ENCODE measurements at regions not wholly inside any gene's neighbourhood (a gene's known extent, or its start where the extent isn't known, plus 50 kb on each side); places are given as distances from the start of the nearest gene placed in this dataset.

GRCh38 chr20:6920991-6921613 lies 153.6 kb downstream of the BMP2 start:
- intact Hi-C loops (cut with DNase I) = no loop called here
- peak in 1 of 4 donors; percentile 11 for DNase-seq
- no peak overlapping the region for H3K4me3 ChIP-seq
- no peaks in the 10 kb centered on the region for H3K9me3 ChIP-seq
- no peaks in the 10 kb centered on the region for H3K36me3 ChIP-seq
- H3K27ac ChIP-seq = no peak overlapping the region
- no peaks in the 10 kb centered on the region for H3K27me3 ChIP-seq
- no peak for TF ChIP-seq CTCF (IDR thresholded peaks at IDR 0.05)
- no peaks in the 10 kb centered on the region for H3K4me1 ChIP-seq
- no peak for ATAC-seq

- Histone ChIP-seq H3K27ac (no peak overlapping the region), H3K36me3 (no peaks in the 10 kb centered on the region), H3K9me3 (no peaks in the 10 kb centered on the region), H3K4me1 (no peaks in the 10 kb centered on the region), H3K27me3 (no peaks in the 10 kb centered on the region), H3K4me3 (no peak overlapping the region)
- intact Hi-C loops (cut with DNase I) = no loop called here
- DNase-seq (no peak), ATAC-seq (no peak)
- no peak for TF ChIP-seq CTCF (IDR thresholded peaks at IDR 0.05)
Measured at GRCh38 chr20:6921717-6922386, 154.4 kb downstream of the BMP2 start.

GRCh38 chr20:6924681-6925080 lies 157.2 kb downstream of the BMP2 start:
- Histone ChIP-seq H3K9me3 (no peaks in the 10 kb centered on the region), H3K36me3 (no peaks in the 10 kb centered on the region), H3K27me3 (no peaks in the 10 kb centered on the region), H3K27ac (no peak overlapping the region), H3K4me3 (no peak overlapping the region), H3K4me1 (no peaks in the 10 kb centered on the region)
- no peak for TF ChIP-seq CTCF (IDR thresholded peaks at IDR 0.05)
- no peak for ATAC-seq
- intact Hi-C loops (cut with DNase I) = no loop called here
- no peak for DNase-seq

- no peak overlapping the region for H3K4me3 ChIP-seq
- H3K27ac ChIP-seq = no peak overlapping the region
- intact Hi-C loops (cut with DNase I) = no loop called here
- no peaks in the 10 kb centered on the region for H3K4me1 ChIP-seq
- H3K9me3 ChIP-seq = no peaks in the 10 kb centered on the region
- H3K36me3 ChIP-seq = no peaks in the 10 kb centered on the region
- H3K27me3 ChIP-seq = no peaks in the 10 kb centered on the region
- ATAC-seq (no peak), DNase-seq (no peak)
- TF ChIP-seq CTCF (IDR thresholded peaks at IDR 0.05) = no peak
Measured at GRCh38 chr20:6925744-6926278, 158.3 kb downstream of the BMP2 start.

- no peak for DNase-seq
- H3K9me3 ChIP-seq = no peaks in the 10 kb centered on the region
- no peak for ATAC-seq
- no peaks in the 10 kb centered on the region for H3K4me1 ChIP-seq
- H3K27ac ChIP-seq = no peak overlapping the region
- no peaks in the 10 kb centered on the region for H3K36me3 ChIP-seq
- intact Hi-C loops (cut with DNase I) = no loop called here
- no peaks in the 10 kb centered on the region for H3K27me3 ChIP-seq
- H3K4me3 ChIP-seq = no peak overlapping the region
- no peak for TF ChIP-seq CTCF (IDR thresholded peaks at IDR 0.05)
Measured at GRCh38 chr20:6940048-6940447, 172.6 kb downstream of the BMP2 start.
